Fibroblast of skin of scalp (primary cell): ENCODE measurements at regions not wholly inside any gene's neighbourhood (a gene's known extent, or its start where the extent isn't known, plus 50 kb on each side); places are given as distances from the start of the nearest gene placed in this dataset.

Experiments
- DNase-seq: peaks from one replicate; pipeline ENCODE4 v3.0.0-alpha.2; 2013

GRCh38 chr18:78295262-78295661, 684.4 kb upstream of the SALL3 start:
- DNase-seq, result no peak

- no peak for DNase-seq
Observed at GRCh38 chr18:78296166-78296565, 683.5 kb upstream of the SALL3 start.

GRCh38 chr18:78297048-78297447, 682.6 kb upstream of the SALL3 start:
- no peak for DNase-seq

GRCh38 chr18:78303519-78304191, 676.0 kb upstream of the SALL3 start:
- no peak for DNase-seq

- DNase-seq, result no peak
Observed at GRCh38 chr18:78304192-78305164, 675.1 kb upstream of the SALL3 start.

GRCh38 chr18:78305789-78306188, 673.8 kb upstream of the SALL3 start:
- no peak for DNase-seq

- no peak for DNase-seq
Observed at GRCh38 chr18:78309307-78309706, 670.3 kb upstream of the SALL3 start.

GRCh38 chr18:78309924-78310323, 669.7 kb upstream of the SALL3 start:
- DNase-seq, result no peak

GRCh38 chr18:78319264-78319663, 660.4 kb upstream of the SALL3 start:
- DNase-seq, result no peak

GRCh38 chr18:78319961-78320360, 659.7 kb upstream of the SALL3 start:
- DNase-seq, result no peak

- no peak for DNase-seq
Observed at GRCh38 chr18:78321402-78321801, 658.2 kb upstream of the SALL3 start.

- DNase-seq, result no peak
Observed at GRCh38 chr18:78323453-78324197, 656.0 kb upstream of the SALL3 start.

GRCh38 chr18:78327643-78328042, 652.0 kb upstream of the SALL3 start:
- no peak for DNase-seq

GRCh38 chr18:78330766-78331165, 648.9 kb upstream of the SALL3 start:
- DNase-seq, result no peak

- DNase-seq, result no peak
Observed at GRCh38 chr18:78352910-78353309, 626.7 kb upstream of the SALL3 start.

GRCh38 chr18:78362198-78362597, 617.4 kb upstream of the SALL3 start:
- no peak for DNase-seq

- no peak for DNase-seq
Observed at GRCh38 chr18:78363556-78364387, 615.8 kb upstream of the SALL3 start.

GRCh38 chr18:78364388-78364960, 615.1 kb upstream of the SALL3 start:
- DNase-seq, result no peak

GRCh38 chr18:78367996-78368395, 611.6 kb upstream of the SALL3 start:
- no peak for DNase-seq

- DNase-seq, result no peak
Observed at GRCh38 chr18:78368726-78369125, 610.9 kb upstream of the SALL3 start.

GRCh38 chr18:78376046-78376445, 603.6 kb upstream of the SALL3 start:
- no peak for DNase-seq

GRCh38 chr18:78378403-78378802, 601.2 kb upstream of the SALL3 start:
- no peak for DNase-seq
